ENCODE measurements at regions not wholly inside any gene's neighbourhood (a gene's known extent, or its start where the extent isn't known, plus 50 kb on each side); places are given as distances from the start of the nearest gene placed in this dataset.

DNA sequence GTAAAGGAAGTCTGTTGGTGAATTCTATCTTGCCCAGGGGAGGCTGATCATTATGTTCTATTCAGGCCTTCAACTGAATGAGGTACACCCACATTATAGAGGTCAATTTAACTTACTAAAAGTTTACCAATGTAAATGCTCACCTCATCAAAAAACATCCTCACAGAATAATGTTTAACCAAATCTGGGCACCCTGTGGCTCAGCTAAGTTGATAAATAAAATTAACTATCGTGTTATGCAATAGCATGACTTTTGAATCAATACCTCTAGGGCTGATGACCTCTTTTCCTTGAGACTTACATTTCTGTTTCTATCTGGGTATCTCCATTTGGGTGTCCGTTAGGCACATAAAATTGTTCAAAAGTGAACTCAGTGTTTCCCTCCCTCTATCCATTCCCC, 203.1 kb downstream of the TEX13C start:
- TF ChIP-seq, protein P1, sequence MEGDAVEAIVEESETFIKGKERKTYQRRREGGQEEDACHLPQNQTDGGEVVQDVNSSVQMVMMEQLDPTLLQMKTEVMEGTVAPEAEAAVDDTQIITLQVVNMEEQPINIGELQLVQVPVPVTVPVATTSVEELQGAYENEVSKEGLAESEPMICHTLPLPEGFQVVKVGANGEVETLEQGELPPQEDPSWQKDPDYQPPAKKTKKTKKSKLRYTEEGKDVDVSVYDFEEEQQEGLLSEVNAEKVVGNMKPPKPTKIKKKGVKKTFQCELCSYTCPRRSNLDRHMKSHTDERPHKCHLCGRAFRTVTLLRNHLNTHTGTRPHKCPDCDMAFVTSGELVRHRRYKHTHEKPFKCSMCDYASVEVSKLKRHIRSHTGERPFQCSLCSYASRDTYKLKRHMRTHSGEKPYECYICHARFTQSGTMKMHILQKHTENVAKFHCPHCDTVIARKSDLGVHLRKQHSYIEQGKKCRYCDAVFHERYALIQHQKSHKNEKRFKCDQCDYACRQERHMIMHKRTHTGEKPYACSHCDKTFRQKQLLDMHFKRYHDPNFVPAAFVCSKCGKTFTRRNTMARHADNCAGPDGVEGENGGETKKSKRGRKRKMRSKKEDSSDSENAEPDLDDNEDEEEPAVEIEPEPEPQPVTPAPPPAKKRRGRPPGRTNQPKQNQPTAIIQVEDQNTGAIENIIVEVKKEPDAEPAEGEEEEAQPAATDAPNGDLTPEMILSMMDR (IDR thresholded peaks at IDR 0.05; ENCODE audit: insufficient read depth, low read depth, low read length) = no peak
- TF ChIP-seq EZH2 (IDR thresholded peaks at IDR 0.05; ENCODE audit: insufficient read depth, low read length) = no peak

Measured in astrocyte (in vitro differentiated cells and primary cell).